CD4-positive, alpha-beta T cell (primary cell): ENCODE measurements at regions not wholly inside any gene's neighbourhood (a gene's known extent, or its start where the extent isn't known, plus 50 kb on each side); places are given as distances from the start of the nearest gene placed in this dataset.

Experiments
- ATAC-seq: fragments of 200-7000 bp; cut with Tn5 transposase; one replicate; pipeline ENCODE4 v1.10.0; 2022; ENCODE audit warnings: mild to moderate bottlenecking; ENCODE audit not compliant: poor library complexity
- CTCF ChIA-PET: fragments of 350-600 bp; sonication (Branson Sonifier 250); formaldehyde crosslinking; loops from one replicate; lab custom pipeline; 2021; ENCODE audit warnings: antibody characterized with exemption, inconsistent platforms; lab: Charles Lee
- POLR2A ChIA-PET: fragments of 350-600 bp; sonication (Branson Sonifier 250); formaldehyde crosslinking; loops from one replicate; lab custom pipeline; 2021; ENCODE audit warnings: antibody characterized with exemption, inconsistent platforms; lab: Charles Lee
- DNase-seq, 14 experiments: peaks; one replicate each; pipeline ENCODE4 v3.0.0-alpha.2; 2013 to 2020; ENCODE audit warnings: mixed read lengths in 2 of 14
- H3K27ac ChIP-seq, 2 donors: one replicate each; pipeline versions ENCODE4 v1.5.1 to v1.7.0; 2013; ENCODE audit warnings: low read length in 2 of 2, low read depth in 1 of 2, mild to moderate bottlenecking in 1 of 2
- H3K27me3 ChIP-seq, 2 experiments: 1 replicate in 1 of 2; 2 replicates in 1 of 2; pipeline versions ENCODE4 v1.6.1 to v1.7.0; 2013; ENCODE audit warnings: low read length in 2 of 2, control low read depth in 1 of 2, mild to moderate bottlenecking in 1 of 2, moderate library complexity in 1 of 2; ENCODE audit not compliant: insufficient read depth in 2 of 2, control insufficient read depth in 1 of 2
- H3K36me3 ChIP-seq: one replicate; pipeline ENCODE4 v1.6.1; 2013; ENCODE audit warnings: low read length, control low read depth; ENCODE audit not compliant: insufficient read depth
- H3K4me1 ChIP-seq: one replicate; pipeline ENCODE4 v1.6.1; 2013; ENCODE audit warnings: low read length, control low read depth; ENCODE audit not compliant: insufficient read depth
- H3K4me3 ChIP-seq: one replicate; pipeline ENCODE4 v1.5.1; 2013; ENCODE audit warnings: mild to moderate bottlenecking, low read length, moderate library complexity
- H3K9me3 ChIP-seq, 2 experiments: 1 replicate in 1 of 2; 2 replicates in 1 of 2; pipeline versions ENCODE4 v1.6.1 to v1.7.0; 2013; ENCODE audit warnings: low read length in 2 of 2, mild to moderate bottlenecking in 2 of 2, control low read depth in 1 of 2, moderate library complexity in 1 of 2; ENCODE audit not compliant: control insufficient read depth in 1 of 2, insufficient read depth in 1 of 2
- H3K27ac Mint-ChIP-seq: one replicate; pipeline ENCODE4 v1.8.0; 2020; ENCODE audit warnings: mixed read lengths
- H3K27me3 Mint-ChIP-seq: one replicate; pipeline ENCODE4 v1.8.0; 2021; ENCODE audit warnings: mixed read lengths
- H3K36me3 Mint-ChIP-seq: one replicate; pipeline ENCODE4 v1.8.0; 2021; ENCODE audit warnings: low read depth, mixed read lengths
- H3K4me1 Mint-ChIP-seq: one replicate; pipeline ENCODE4 v1.8.0; 2021; ENCODE audit warnings: low read depth, mixed read lengths
- H3K4me3 Mint-ChIP-seq: one replicate; pipeline ENCODE4 v1.8.0; 2020; ENCODE audit warnings: mild to moderate bottlenecking, mixed read lengths
- H3K9me3 Mint-ChIP-seq: one replicate; pipeline ENCODE4 v1.8.0; 2020; ENCODE audit warnings: mixed read lengths
- intact Hi-C, 2 experiments: fragments of 100-400 bp; cut with DNase I in 1 of 2; cut with micrococcal nuclease in 1 of 2; formaldehyde crosslinking; loops; one replicate each; pipeline versions ENCODE4 v1.15.1 to v1.9.0; 2023 to 2025; cut with DNase I, micrococcal nuclease
- TF ChIP-seq, protein P1 (sequence below): fragments of 200-600 bp; IDR thresholded peaks from one replicate; pipeline ENCODE4 v1.8.0; 2022; ENCODE audit warnings: antibody characterized with exemption, mild to moderate bottlenecking

DNA sequence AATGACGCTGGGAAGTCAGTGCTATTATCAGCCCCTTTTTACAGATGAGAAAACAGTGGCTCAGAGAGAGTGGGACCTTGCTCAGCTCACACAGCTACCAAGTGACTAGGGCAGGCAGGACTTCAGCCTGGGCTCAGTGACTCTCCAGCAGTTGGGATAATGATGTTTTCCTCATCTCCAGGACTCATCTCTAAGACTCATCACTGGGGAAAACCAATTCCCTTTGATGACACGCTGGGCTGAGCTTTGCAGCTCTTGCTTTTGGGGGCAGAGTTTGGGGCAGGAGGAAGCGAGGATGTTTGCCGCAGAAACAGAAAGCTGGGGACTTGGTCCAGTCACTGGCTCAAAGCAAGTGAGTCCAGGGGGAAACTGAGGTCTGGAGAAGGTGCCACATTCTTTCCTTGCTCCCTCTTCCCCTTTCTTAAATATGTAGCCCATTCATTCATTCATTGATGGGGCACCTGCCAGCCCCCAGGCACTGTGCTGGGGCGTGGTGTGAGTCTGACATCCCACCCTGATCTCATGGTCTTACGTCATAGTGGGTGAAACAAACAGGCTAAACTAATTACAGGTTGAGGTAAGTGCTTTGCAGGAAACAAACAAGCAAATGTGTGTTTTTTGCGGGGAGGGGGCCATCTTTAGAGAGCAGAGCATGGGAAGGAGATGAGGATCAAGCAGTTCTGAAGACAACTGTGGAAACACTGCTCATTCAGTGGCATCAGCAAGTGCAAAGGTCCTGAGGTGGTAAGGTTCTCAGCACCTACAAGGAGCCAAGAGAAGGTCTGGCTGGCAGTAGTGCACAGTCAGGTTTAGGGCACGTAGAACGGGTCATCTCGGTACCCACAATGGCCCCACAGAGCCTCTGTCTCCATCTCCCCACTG lies 74.4 kb upstream of the PMEPA1 start:
- Histone ChIP-seq H3K4me1 (no peaks in the 10 kb centered on the region), H3K4me3 (no peak overlapping the region), H3K9me3 (no peaks in the 10 kb centered on the region), H3K27me3 (no peaks in the 10 kb centered on the region), H3K36me3 (no peaks in the 10 kb centered on the region), H3K27ac (no peak overlapping the region)
- Mint-ChIP-seq H3K4me1 (no peaks in the 10 kb centered on the region), H3K4me3 (no peak overlapping the region), H3K27ac (no peak overlapping the region), H3K9me3 (no peaks in the 10 kb centered on the region), H3K36me3 (no peaks in the 10 kb centered on the region), H3K27me3 (peaks cover 8% of the 10 kb centered on the region)
- CTCF ChIA-PET: no interaction called here
- TF ChIP-seq, protein P1, sequence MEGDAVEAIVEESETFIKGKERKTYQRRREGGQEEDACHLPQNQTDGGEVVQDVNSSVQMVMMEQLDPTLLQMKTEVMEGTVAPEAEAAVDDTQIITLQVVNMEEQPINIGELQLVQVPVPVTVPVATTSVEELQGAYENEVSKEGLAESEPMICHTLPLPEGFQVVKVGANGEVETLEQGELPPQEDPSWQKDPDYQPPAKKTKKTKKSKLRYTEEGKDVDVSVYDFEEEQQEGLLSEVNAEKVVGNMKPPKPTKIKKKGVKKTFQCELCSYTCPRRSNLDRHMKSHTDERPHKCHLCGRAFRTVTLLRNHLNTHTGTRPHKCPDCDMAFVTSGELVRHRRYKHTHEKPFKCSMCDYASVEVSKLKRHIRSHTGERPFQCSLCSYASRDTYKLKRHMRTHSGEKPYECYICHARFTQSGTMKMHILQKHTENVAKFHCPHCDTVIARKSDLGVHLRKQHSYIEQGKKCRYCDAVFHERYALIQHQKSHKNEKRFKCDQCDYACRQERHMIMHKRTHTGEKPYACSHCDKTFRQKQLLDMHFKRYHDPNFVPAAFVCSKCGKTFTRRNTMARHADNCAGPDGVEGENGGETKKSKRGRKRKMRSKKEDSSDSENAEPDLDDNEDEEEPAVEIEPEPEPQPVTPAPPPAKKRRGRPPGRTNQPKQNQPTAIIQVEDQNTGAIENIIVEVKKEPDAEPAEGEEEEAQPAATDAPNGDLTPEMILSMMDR: no peak
- DNase-seq (no peak), ATAC-seq (no peak)
- POLR2A ChIA-PET: no interaction called here
- intact Hi-C loops: no loop called here

DNA sequence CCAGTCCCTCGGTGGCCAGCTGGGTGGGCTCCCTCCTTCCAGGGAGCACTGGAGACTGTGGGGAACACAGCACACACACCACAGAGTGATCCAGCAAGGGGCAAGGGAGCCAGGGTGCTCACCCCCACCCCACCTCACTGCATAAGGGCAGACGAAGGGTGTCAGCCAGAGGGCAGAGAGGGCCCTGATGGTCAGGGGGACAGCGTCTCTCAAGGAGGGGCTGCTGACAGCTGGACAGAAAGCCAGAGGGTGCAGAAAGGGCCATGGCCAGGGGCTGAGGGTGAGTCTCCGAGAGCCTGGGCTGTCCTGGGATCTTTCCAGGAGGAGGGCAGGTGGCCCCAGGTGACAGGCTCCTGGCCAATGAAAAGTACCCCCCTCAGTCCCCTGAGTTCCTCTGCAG lies 73.4 kb upstream of the PMEPA1 start:
- H3K27me3 Mint-ChIP-seq: peaks cover 12% of the 10 kb centered on the region
- CTCF ChIA-PET: no interaction called here
- H3K36me3 ChIP-seq: no peaks in the 10 kb centered on the region
- no peaks in the 10 kb centered on the region for H3K36me3 Mint-ChIP-seq
- DNase-seq (no peak), ATAC-seq (no peak)
- H3K9me3 ChIP-seq: no peaks in the 10 kb centered on the region
- H3K9me3 Mint-ChIP-seq: no peaks in the 10 kb centered on the region
- no peaks in the 10 kb centered on the region for H3K4me1 Mint-ChIP-seq
- POLR2A ChIA-PET: no interaction called here
- H3K27me3 ChIP-seq: no peaks in the 10 kb centered on the region
- no peaks in the 10 kb centered on the region for H3K4me1 ChIP-seq
- no peak overlapping the region for H3K4me3 ChIP-seq
- no peak overlapping the region for H3K4me3 Mint-ChIP-seq
- H3K27ac ChIP-seq: no peak overlapping the region
- intact Hi-C loops: no loop called here
- TF ChIP-seq, protein P1: no peak
- no peak overlapping the region for H3K27ac Mint-ChIP-seq

DNA sequence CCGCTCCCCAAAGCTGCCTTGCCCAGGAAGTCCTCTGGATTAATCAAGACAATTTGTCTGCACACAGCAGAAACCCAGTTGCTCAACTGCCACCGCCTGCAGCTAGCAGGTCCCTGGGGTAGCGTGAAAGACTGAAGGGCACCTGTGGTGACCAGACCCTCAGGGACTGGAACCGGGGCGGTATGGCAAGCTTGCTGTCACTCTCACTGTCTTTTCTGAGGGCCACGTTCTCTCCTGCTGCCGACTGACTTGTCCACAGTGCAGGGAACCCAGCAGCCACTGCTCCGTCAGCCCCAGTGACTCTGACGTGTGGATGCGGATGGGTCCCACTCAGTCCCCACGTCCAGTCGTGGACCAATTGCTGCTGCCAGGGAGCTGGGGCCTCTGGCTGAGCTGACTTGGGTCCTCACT lies 72.8 kb upstream of the PMEPA1 start:
- Histone ChIP-seq H3K36me3 (no peaks in the 10 kb centered on the region), H3K27me3 (no peaks in the 10 kb centered on the region), H3K27ac (no peak overlapping the region), H3K4me1 (no peaks in the 10 kb centered on the region), H3K9me3 (no peaks in the 10 kb centered on the region), H3K4me3 (no peak overlapping the region)
- Mint-ChIP-seq H3K27ac (no peak overlapping the region), H3K4me3 (no peak overlapping the region), H3K36me3 (no peaks in the 10 kb centered on the region), H3K4me1 (no peaks in the 10 kb centered on the region), H3K9me3 (no peaks in the 10 kb centered on the region), H3K27me3 (peaks cover 12% of the 10 kb centered on the region)
- ATAC-seq: no peak
- ChIA-PET CTCF (no interaction called here), POLR2A (no interaction called here)
- intact Hi-C loops: no loop called here
- no peak for DNase-seq
- TF ChIP-seq, protein P1: no peak
